CD14-positive monocyte (primary cell): ENCODE measurements at regions not wholly inside any gene's neighbourhood (a gene's known extent, or its start where the extent isn't known, plus 50 kb on each side); places are given as distances from the start of the nearest gene placed in this dataset.

Experiments
- DNase-seq, 3 donors: peaks; one replicate each; pipeline ENCODE4 v3.0.0-alpha.2; 2011 to 2022
- H2AFZ ChIP-seq: 2 replicates; pipeline ENCODE4 v1.6.0; 2012; ENCODE audit warnings: mild to moderate bottlenecking, low read depth, low read length, inconsistent platforms; ENCODE audit not compliant: insufficient read depth, poor library complexity, severe bottlenecking
- H3K27ac ChIP-seq, 2 donors: 1 replicate in 1 of 2; 2 replicates in 1 of 2; pipeline ENCODE4 v1.5.1; 2012 to 2013; ENCODE audit warnings: low read length in 2 of 2, control low read depth in 1 of 2, inconsistent platforms in 1 of 2, low read depth in 1 of 2, mild to moderate bottlenecking in 1 of 2
- H3K27me3 ChIP-seq, 2 donors: one replicate each; pipeline versions ENCODE4 v1.6.0 to v1.6.1; 2011 to 2013; ENCODE audit warnings: low read length in 2 of 2; ENCODE audit not compliant: control insufficient read depth in 2 of 2, insufficient read depth in 2 of 2
- H3K36me3 ChIP-seq, 2 donors: replicated peaks in 1 of 2; 1 replicate in 1 of 2; 2 replicates in 1 of 2; pipeline versions ENCODE4 v1.5.1 to v1.6.1; 2012 to 2013; ENCODE audit warnings: low read length in 2 of 2, control low read depth in 1 of 2, inconsistent platforms in 1 of 2, mild to moderate bottlenecking in 1 of 2; ENCODE audit not compliant: insufficient read depth in 2 of 2, control insufficient read depth in 1 of 2
- H3K4me1 ChIP-seq, 2 donors: 1 replicate in 1 of 2; 2 replicates in 1 of 2; pipeline versions ENCODE4 v1.5.1 to v1.6.1; 2012 to 2013; ENCODE audit warnings: low read length in 2 of 2, control low read depth in 1 of 2, inconsistent platforms in 1 of 2, mild to moderate bottlenecking in 1 of 2, moderate library complexity in 1 of 2; ENCODE audit not compliant: insufficient read depth in 2 of 2, control insufficient read depth in 1 of 2
- H3K4me2 ChIP-seq: replicated peaks from 2 replicates; pipeline ENCODE3; 2012; ENCODE audit warnings: low read length, moderate library complexity, mild to moderate bottlenecking; ENCODE audit not compliant: poor library complexity, severe bottlenecking; ENCODE audit errors: extremely low read depth
- H3K4me3 ChIP-seq, 3 experiments: fragments of 200-600 bp in 1 of 3; sonication (generic) in 1 of 3; replicated peaks in 1 of 3; 1 replicate in 2 of 3; 2 replicates in 1 of 3; pipeline ENCODE4 v1.5.1; 2011 to 2013; ENCODE audit warnings: low read length in 3 of 3, mild to moderate bottlenecking in 3 of 3, control low read depth in 2 of 3, low read depth in 2 of 3, inconsistent platforms in 1 of 3, moderate library complexity in 1 of 3
- H3K79me2 ChIP-seq: 2 replicates; pipeline ENCODE4 v1.6.0; 2012; ENCODE audit warnings: mild to moderate bottlenecking, control low read depth, inconsistent platforms, low read length, moderate library complexity; ENCODE audit not compliant: insufficient read depth
- H3K9ac ChIP-seq: 2 replicates; pipeline ENCODE4 v1.6.0; 2017; ENCODE audit warnings: low read length, mild to moderate bottlenecking; ENCODE audit not compliant: insufficient read depth, poor library complexity, severe bottlenecking
- H3K9me3 ChIP-seq, 2 donors: replicated peaks in 1 of 2; 1 replicate in 1 of 2; 2 replicates in 1 of 2; pipeline versions ENCODE4 v1.5.1 to v1.6.1; 2012 to 2013; ENCODE audit warnings: low read length in 2 of 2, control low read depth in 1 of 2; ENCODE audit not compliant: control insufficient read depth in 1 of 2, insufficient read depth in 1 of 2
- H4K20me1 ChIP-seq: 2 replicates; pipeline ENCODE4 v1.6.0; 2012; ENCODE audit warnings: mild to moderate bottlenecking, low read length, control low read depth, moderate library complexity; ENCODE audit not compliant: insufficient read depth
- H3K27ac Mint-ChIP-seq, 7 donors: one replicate each; pipeline ENCODE4 v1.8.0; 2020; ENCODE audit warnings: mild to moderate bottlenecking in 7 of 7, mixed read lengths in 7 of 7, moderate library complexity in 6 of 7, inconsistent platforms in 2 of 7
- H3K27me3 Mint-ChIP-seq, 3 donors: one replicate each; pipeline ENCODE4 v1.8.0; 2021 to 2022; ENCODE audit warnings: low read depth in 3 of 3, mild to moderate bottlenecking in 3 of 3, mixed read lengths in 3 of 3, moderate library complexity in 3 of 3, inconsistent platforms in 1 of 3
- H3K36me3 Mint-ChIP-seq, 2 donors: one replicate each; pipeline ENCODE4 v1.8.0; 2020; ENCODE audit warnings: mixed read lengths in 2 of 2, inconsistent platforms in 1 of 2, mild to moderate bottlenecking in 1 of 2
- H3K4me1 Mint-ChIP-seq: one replicate; pipeline ENCODE4 v1.8.0; 2020; ENCODE audit warnings: mild to moderate bottlenecking, mixed read lengths
- H3K4me3 Mint-ChIP-seq, 2 donors: one replicate each; pipeline ENCODE4 v1.8.0; 2020; ENCODE audit warnings: mild to moderate bottlenecking in 2 of 2, mixed read lengths in 2 of 2, moderate library complexity in 1 of 2
- H3K9me3 Mint-ChIP-seq, 7 donors: one replicate each; pipeline ENCODE4 v1.8.0; 2020 to 2022; ENCODE audit warnings: mixed read lengths in 7 of 7, mild to moderate bottlenecking in 6 of 7, moderate library complexity in 6 of 7, inconsistent platforms in 2 of 7
- WGBS: methylation state at CpG from one replicate; pipeline ENCODE4 v1.1.5; 2013; ENCODE audit warnings: missing lambda C conversion rate; ENCODE audit not compliant: insufficient coverage; 5-methylcytosine and 5-hydroxymethylcytosine counted together
- intact Hi-C, 2 donors: fragments of 100-400 bp; cut with micrococcal nuclease; formaldehyde crosslinking; loops; one replicate each; pipeline versions ENCODE4 v1.15.0 to v1.15.1; 2023
- TF ChIP-seq, protein P1 (sequence below): fragments of 200-600 bp; IDR thresholded peaks from one replicate; pipeline ENCODE4 v1.8.0; 2022; ENCODE audit warnings: antibody characterized with exemption, mild to moderate bottlenecking

DNA sequence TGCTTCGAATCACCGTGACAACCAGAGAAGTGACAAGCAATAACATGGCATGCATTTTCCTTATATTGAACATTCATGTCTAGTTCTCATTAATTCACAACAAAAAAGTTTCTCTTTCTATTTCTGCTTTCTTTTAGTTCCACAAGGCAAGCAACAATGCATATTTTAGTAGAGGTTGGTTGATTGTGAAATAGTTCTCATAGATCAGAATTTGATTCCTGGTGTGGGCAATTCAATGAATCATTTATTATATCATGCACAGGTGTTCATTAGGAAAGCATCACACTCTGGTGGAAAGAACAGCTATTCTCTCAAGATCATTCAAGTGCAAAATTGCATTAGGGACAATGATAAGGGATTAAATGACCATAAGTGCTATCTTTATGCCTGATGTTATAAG lies 980.9 kb downstream of the BRINP3 start:
- Mint-ChIP-seq H3K36me3 (no peaks in the 10 kb centered on the region), H3K9me3 (peaks cover 0 to 5% (median 3%) of the 10 kb centered on the region in 7 donors), H3K4me1 (no peaks in the 10 kb centered on the region), H3K27me3 (no peaks in the 10 kb centered on the region), H3K4me3 (no peak overlapping the region), H3K27ac (no peak overlapping the region)
- no peak for DNase-seq
- no CpG with 5 or more reads among the region's 2 CpGs for WGBS
- Histone ChIP-seq H2AFZ (no peak overlapping the region), H3K4me3 (no peak overlapping the region), H3K9ac (no peak overlapping the region), H4K20me1 (no peaks in the 10 kb centered on the region), H3K4me2 (no peak overlapping the region), H3K27me3 (no peaks in the 10 kb centered on the region), H3K79me2 (no peaks in the 10 kb centered on the region), H3K9me3 (no peaks in the 10 kb centered on the region), H3K4me1 (no peaks in the 10 kb centered on the region), H3K36me3 (no peaks in the 10 kb centered on the region), H3K27ac (no peak overlapping the region)
- intact Hi-C loops: no loop called here
- TF ChIP-seq, protein P1, sequence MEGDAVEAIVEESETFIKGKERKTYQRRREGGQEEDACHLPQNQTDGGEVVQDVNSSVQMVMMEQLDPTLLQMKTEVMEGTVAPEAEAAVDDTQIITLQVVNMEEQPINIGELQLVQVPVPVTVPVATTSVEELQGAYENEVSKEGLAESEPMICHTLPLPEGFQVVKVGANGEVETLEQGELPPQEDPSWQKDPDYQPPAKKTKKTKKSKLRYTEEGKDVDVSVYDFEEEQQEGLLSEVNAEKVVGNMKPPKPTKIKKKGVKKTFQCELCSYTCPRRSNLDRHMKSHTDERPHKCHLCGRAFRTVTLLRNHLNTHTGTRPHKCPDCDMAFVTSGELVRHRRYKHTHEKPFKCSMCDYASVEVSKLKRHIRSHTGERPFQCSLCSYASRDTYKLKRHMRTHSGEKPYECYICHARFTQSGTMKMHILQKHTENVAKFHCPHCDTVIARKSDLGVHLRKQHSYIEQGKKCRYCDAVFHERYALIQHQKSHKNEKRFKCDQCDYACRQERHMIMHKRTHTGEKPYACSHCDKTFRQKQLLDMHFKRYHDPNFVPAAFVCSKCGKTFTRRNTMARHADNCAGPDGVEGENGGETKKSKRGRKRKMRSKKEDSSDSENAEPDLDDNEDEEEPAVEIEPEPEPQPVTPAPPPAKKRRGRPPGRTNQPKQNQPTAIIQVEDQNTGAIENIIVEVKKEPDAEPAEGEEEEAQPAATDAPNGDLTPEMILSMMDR: no peak

DNA sequence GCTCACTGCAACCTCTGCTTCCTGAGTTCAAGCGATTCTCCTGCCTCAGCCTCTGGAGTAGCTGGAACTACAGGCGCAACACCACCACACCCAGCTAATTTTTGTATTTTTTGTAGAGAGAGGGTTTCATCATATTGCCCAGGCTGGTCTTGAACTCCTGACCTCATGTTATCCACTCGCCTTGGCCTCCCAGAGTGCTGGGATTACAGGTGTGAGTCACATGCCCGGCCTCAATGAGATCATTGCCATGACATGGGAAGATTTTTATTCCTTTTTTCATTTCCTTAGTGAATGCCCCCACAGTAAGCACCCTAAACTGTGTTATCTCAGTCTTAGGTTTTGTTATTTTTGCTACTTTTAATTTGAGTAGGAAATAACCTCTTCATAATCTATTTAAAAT lies 977.9 kb downstream of the BRINP3 start:
- Histone ChIP-seq H3K27me3 (no peaks in the 10 kb centered on the region), H3K36me3 (no peaks in the 10 kb centered on the region), H3K27ac (no peak overlapping the region), H3K9ac (no peak overlapping the region), H4K20me1 (no peaks in the 10 kb centered on the region), H3K79me2 (no peaks in the 10 kb centered on the region), H3K4me1 (no peaks in the 10 kb centered on the region), H2AFZ (no peak overlapping the region), H3K4me3 (no peak overlapping the region), H3K4me2 (no peak overlapping the region), H3K9me3 (no peaks in the 10 kb centered on the region)
- H3K27me3 Mint-ChIP-seq: no peaks in the 10 kb centered on the region
- no peak for DNase-seq
- H3K4me3 Mint-ChIP-seq: no peak overlapping the region
- H3K27ac Mint-ChIP-seq: no peak overlapping the region
- no peaks in the 10 kb centered on the region for H3K36me3 Mint-ChIP-seq
- WGBS: 60% methylated on average over 1 of the region's 4 CpGs
- TF ChIP-seq, protein P1: no peak
- peaks cover 0 to 8% (median 3%) of the 10 kb centered on the region in 7 donors for H3K9me3 Mint-ChIP-seq
- intact Hi-C loops: no loop called here
- H3K4me1 Mint-ChIP-seq: no peaks in the 10 kb centered on the region
